ENCODE measurements at regions not wholly inside any gene's neighbourhood (a gene's known extent, or its start where the extent isn't known, plus 50 kb on each side); places are given as distances from the start of the nearest gene placed in this dataset.
A peak's percentile ranks its signal among the peaks of the same experiment; 100 is the strongest.

DNA sequence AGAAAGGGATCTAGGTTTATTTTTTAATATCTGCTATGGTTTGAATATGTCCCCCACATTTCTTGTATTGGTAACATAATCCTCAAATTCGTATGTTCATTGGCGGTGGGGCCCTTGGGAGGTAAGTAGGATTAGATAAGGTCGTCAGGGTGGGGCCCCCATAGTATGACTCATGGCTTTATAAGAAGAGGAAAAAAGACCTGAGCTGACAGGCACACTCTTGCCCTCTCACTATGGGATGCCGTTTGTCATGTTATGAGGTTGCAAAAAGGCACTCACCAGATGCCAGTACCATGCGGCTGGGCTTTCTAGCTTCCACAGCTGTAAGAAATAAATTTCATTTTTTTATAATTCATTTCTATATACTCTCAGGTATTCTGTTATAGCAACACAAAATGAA, 67.3 kb upstream of the SGCD start:
- H3K4me3 ChIP-seq = no peak overlapping the region
- TF ChIP-seq RAD21 (conservative IDR thresholded peaks at IDR 0.05 in 1 of 2, IDR thresholded peaks at IDR 0.05 in 1 of 2) = no peak
- ChIA-PET CTCF (no interaction called here), POLR2A (no interaction called here)
- ATAC-seq (no peak), DNase-seq (ENCODE audit: low read depth in 1 of 2, low spot score in 1 of 2) (peak in 1 of 2 experiments; percentile 17), FAIRE-seq (no peak)
- 0 out of 6 replicates have a peak overlapping the region, but pooled peaks of 1 of the 2 experiments have one; percentile 29 for H3K27ac ChIP-seq
- H3K4me2 ChIP-seq = 0 out of 3 replicates have a peak overlapping the region, but pooled peaks have one; percentile 4
- no peaks in the 10 kb centered on the region for H3K4me1 ChIP-seq
- no peaks in the 10 kb centered on the region for H3K9me3 ChIP-seq
- WGBS (ENCODE audit: missing lambda C conversion rate) = 41% methylated on average over 5 of the region's 5 CpGs

GRCh38 chr5:156261275-156261939, 65.6 kb upstream of the SGCD start:
- ChIA-PET CTCF (interaction anchor here (1.3 kb wide), 1 partner anchor 22 kb away, joined by 3 read pairs; no protein-coding TSS in a partner anchor), POLR2A (no interaction called here)
- TF ChIP-seq CBX2 (IDR thresholded peaks at IDR 0.05; ENCODE audit: borderline replicate concordance, low read depth) = no peak
- TF ChIP-seq MAX (IDR thresholded peaks at IDR 0.05) = no peak
- TF ChIP-seq NPAS2 (CRISPR knock-in tag; IDR thresholded peaks at IDR 0.05; ENCODE audit: borderline replicate concordance) = no peak
- no peak for TF ChIP-seq SMC3 (IDR thresholded peaks at IDR 0.05)
- no peak for TF ChIP-seq FOSB (CRISPR knock-in tag; IDR thresholded peaks at IDR 0.05)
- TF ChIP-seq RCOR1 (IDR thresholded peaks at IDR 0.05; ENCODE audit: low read depth, low read length) = no peak
- TF ChIP-seq MAZ (IDR thresholded peaks at IDR 0.05; ENCODE audit: borderline replicate concordance, low read depth, low read length) = no peak
- TF ChIP-seq EHMT2 (IDR thresholded peaks at IDR 0.05; ENCODE audit: low read depth) = no peak
- TF ChIP-seq HDAC2 (IDR thresholded peaks at IDR 0.05) = no peak
- TF ChIP-seq HOXB5 (CRISPR knock-in tag; IDR thresholded peaks at IDR 0.05) = no peak
- no peak for TF ChIP-seq BCL3 (IDR thresholded peaks at IDR 0.05)
- FAIRE-seq (no peak), ATAC-seq (no peak), DNase-seq (ENCODE audit: low read depth in 1 of 2, low spot score in 1 of 2) (no peak)
- no peak overlapping the region for H3K27ac ChIP-seq
- 88% methylated on average over 5 of the region's 5 CpGs for WGBS (ENCODE audit: missing lambda C conversion rate)
- H3K4me3 ChIP-seq = no peak overlapping the region
- H3K4me2 ChIP-seq = no peak overlapping the region
- H3K4me1 ChIP-seq = no peaks in the 10 kb centered on the region
- H3K9me3 ChIP-seq = no peaks in the 10 kb centered on the region

DNA sequence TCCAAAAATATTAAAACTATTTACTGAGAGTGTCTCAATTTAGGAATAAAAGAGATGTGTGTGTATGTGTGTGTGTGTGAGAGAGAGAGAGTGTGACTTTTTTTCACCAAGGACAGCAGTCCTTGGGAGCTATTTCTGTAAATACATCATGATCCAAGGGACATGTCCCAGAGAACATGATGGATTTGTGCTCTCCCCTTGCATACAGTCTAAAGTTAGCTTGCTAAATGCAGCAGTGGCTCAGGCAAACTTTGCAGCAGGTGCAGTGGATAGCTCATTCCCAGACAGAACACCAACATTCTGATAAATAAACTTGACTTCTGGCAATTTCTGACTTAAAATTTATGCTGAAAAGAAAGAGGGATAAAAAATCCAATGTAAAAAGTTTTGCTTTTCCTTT, 55.4 kb upstream of the SGCD start:
- DNase-seq (ENCODE audit: low read depth in 1 of 2, low spot score in 1 of 2) = no peak
- no peak for TF ChIP-seq NPAS2 (CRISPR knock-in tag; IDR thresholded peaks at IDR 0.05; ENCODE audit: borderline replicate concordance)
- TF ChIP-seq ZC3H11A (IDR thresholded peaks at IDR 0.05) = no peak
- no peak for TF ChIP-seq SREBF2 (IDR thresholded peaks at IDR 0.05)
- TF ChIP-seq, protein P1, sequence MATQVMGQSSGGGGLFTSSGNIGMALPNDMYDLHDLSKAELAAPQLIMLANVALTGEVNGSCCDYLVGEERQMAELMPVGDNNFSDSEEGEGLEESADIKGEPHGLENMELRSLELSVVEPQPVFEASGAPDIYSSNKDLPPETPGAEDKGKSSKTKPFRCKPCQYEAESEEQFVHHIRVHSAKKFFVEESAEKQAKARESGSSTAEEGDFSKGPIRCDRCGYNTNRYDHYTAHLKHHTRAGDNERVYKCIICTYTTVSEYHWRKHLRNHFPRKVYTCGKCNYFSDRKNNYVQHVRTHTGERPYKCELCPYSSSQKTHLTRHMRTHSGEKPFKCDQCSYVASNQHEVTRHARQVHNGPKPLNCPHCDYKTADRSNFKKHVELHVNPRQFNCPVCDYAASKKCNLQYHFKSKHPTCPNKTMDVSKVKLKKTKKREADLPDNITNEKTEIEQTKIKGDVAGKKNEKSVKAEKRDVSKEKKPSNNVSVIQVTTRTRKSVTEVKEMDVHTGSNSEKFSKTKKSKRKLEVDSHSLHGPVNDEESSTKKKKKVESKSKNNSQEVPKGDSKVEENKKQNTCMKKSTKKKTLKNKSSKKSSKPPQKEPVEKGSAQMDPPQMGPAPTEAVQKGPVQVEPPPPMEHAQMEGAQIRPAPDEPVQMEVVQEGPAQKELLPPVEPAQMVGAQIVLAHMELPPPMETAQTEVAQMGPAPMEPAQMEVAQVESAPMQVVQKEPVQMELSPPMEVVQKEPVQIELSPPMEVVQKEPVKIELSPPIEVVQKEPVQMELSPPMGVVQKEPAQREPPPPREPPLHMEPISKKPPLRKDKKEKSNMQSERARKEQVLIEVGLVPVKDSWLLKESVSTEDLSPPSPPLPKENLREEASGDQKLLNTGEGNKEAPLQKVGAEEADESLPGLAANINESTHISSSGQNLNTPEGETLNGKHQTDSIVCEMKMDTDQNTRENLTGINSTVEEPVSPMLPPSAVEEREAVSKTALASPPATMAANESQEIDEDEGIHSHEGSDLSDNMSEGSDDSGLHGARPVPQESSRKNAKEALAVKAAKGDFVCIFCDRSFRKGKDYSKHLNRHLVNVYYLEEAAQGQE (IDR thresholded peaks at IDR 0.05) = no peak
- no peak for TF ChIP-seq ESRRA (IDR thresholded peaks at IDR 0.05; ENCODE audit: borderline replicate concordance, low read length)
- no peak for TF ChIP-seq SMC3 (IDR thresholded peaks at IDR 0.05)
- no peak for TF ChIP-seq MYC (IDR thresholded peaks at IDR 0.05; ENCODE audit: borderline replicate concordance, low read length)
- Histone ChIP-seq H3K4me3 (no peak overlapping the region), H3K27ac (no peak overlapping the region), H3K9me3 (peaks cover 7% of the 10 kb centered on the region; the same call in 2 of the 3 replicates), H3K4me2 (no peak overlapping the region), H3K4me1 (no peaks in the 10 kb centered on the region)
- POLR2A ChIA-PET = no interaction called here
- CTCF ChIA-PET = interaction anchor here (0.6 kb wide), 1 partner anchor 42 kb away, joined by 3 read pairs; no protein-coding TSS in a partner anchor
- FAIRE-seq = no peak
- ATAC-seq = no peak

All from A549 (cell line).